SU-DHL-6 (cell line): ENCODE measurements at regions not wholly inside any gene's neighbourhood (a gene's known extent, or its start where the extent isn't known, plus 50 kb on each side); places are given as distances from the start of the nearest gene placed in this dataset.

Experiments
- EZH2phosphoT487 ChIP-seq: fragments of 200-600 bp; sonication (generic), shearing (Covaris generic); conservative IDR thresholded peaks from 2 replicates; pipeline ENCODE4 v1.6.1; 2018; ENCODE audit warnings: mild to moderate bottlenecking, antibody characterized with exemption, low read length, moderate library complexity, mixed read lengths
- TF ChIP-seq, protein P1 (sequence below): fragments of 200-600 bp; sonication (generic); IDR thresholded peaks from one replicate; pipeline ENCODE4 v1.5.1; 2017; ENCODE audit warnings: antibody characterized with exemption, mild to moderate bottlenecking, low read length, moderate library complexity; ENCODE audit not compliant: insufficient read depth, poor library complexity, severe bottlenecking

GRCh38 chr6:67558985-67559384, 1076.1 kb upstream of the ADGRB3 start:
- TF ChIP-seq, protein P1, sequence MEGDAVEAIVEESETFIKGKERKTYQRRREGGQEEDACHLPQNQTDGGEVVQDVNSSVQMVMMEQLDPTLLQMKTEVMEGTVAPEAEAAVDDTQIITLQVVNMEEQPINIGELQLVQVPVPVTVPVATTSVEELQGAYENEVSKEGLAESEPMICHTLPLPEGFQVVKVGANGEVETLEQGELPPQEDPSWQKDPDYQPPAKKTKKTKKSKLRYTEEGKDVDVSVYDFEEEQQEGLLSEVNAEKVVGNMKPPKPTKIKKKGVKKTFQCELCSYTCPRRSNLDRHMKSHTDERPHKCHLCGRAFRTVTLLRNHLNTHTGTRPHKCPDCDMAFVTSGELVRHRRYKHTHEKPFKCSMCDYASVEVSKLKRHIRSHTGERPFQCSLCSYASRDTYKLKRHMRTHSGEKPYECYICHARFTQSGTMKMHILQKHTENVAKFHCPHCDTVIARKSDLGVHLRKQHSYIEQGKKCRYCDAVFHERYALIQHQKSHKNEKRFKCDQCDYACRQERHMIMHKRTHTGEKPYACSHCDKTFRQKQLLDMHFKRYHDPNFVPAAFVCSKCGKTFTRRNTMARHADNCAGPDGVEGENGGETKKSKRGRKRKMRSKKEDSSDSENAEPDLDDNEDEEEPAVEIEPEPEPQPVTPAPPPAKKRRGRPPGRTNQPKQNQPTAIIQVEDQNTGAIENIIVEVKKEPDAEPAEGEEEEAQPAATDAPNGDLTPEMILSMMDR = no peak
- TF ChIP-seq EZH2phosphoT487 = no peak
